HG02759 (cell line): ENCODE measurements at regions not wholly inside any gene's neighbourhood (a gene's known extent, or its start where the extent isn't known, plus 50 kb on each side); places are given as distances from the start of the nearest gene placed in this dataset.

Source experiments
- ATAC-seq: cut with Tn5 transposase; IDR thresholded peaks from one replicate; pipeline ENCODE4 v1.9.1; 2021; ENCODE audit warnings: mild to moderate bottlenecking, moderate library complexity; ENCODE audit not compliant: unreplicated experiment

DNA sequence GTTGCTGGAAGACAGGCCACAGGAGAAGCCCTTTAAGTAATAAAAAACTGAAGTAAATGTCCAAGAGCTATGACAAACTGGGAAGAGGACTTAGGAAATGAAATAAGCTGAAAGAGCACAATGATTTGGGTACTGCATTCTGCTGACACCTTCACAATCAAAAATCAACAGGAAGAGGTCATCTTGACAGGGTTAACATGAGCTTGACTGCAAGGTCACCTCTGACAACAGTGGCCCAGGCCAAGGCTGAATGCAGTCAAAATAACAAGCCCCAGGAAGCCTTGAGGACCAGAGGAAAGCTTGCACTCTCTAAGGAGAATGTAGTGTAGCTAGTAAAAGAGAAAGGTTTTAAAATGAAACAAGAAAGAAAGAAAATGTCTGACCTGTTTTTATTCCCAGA lies 179.3 kb downstream of the SEC16B start:
- ATAC-seq: no peak

DNA sequence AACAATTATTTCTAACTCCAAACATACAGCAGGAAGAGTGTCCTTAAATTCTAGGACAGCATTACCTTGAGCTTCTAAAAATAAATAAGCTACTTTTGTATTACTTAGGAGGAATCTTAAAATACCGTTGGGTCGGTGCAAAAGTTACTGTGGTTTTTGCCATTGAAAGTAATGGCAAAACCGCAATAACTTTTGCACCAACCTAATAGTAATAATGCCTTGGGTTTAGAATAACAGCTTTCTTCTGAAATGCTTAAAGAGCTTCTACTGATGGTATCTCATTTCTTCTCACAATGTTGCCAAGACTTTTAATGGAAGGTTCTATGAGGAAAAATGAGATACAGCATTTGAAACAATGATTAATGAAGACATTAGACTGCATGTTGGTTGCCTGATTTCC lies 179.9 kb downstream of the SEC16B start:
- ATAC-seq: no peak

DNA sequence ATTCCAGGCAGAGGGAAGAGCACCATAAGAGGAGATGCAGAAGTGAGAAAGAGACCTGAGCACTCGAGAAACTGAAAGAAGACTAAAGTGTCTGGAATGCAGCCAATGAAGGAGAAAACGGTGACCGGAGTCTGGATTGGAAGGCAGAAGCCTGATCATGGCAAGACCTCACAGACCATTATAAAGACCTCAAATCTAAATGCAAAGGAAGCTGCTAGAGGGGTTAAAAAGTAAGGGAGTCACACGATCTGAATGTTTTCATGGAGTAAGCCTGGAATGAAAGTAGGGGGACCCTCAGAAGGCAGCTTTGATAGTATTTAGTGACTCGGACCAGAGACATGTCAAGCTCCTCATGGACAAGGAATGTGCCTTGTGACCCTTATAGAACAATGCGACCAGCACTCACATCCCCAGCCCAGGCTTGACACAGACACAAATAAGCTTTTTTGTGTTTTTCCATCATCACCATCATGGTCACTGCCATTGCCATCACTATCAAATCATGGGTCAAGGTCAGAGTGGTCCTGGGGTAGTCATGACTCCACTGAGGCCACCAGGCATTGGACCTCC lies 183.6 kb downstream of the SEC16B start:
- no peak for ATAC-seq

DNA sequence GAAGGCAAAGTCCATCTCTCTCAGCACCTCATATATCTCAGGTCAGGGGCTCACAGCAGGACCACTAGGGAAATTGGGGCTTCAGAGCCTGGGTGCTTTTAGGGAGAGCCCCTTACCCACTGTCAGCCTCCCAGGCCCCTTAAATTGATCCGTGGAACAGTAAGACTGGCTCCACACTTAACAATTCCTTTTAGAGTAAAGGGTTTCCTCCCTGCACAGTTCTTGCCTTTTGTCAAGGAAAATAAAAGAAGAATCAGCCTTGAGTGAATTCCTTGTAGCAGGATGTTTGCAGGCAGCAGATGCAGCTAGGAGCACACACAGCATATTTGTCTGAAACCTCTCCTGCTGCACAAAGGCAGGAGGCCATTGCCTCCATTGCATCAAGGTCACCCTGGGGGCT lies 184.9 kb downstream of the SEC16B start:
- ATAC-seq: no peak

DNA sequence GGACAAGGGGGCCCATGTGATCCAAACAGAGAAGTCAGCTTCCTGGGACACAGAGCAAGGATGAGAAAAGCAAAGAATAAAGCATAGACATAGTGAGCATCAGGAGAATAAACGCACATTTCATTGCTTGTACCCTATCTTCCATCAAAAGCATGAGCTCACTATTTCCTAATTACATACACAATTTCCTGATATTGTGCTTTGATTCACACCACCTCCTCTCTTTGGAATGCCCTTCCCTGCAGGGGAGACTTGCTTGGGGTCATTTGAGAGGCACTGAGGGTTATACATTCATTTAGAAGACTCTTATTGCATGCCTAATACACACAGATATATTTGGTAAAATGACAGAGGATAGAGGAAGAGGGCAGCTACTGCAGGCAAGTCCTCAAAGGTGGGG lies 185.4 kb downstream of the SEC16B start:
- ATAC-seq: no peak

DNA sequence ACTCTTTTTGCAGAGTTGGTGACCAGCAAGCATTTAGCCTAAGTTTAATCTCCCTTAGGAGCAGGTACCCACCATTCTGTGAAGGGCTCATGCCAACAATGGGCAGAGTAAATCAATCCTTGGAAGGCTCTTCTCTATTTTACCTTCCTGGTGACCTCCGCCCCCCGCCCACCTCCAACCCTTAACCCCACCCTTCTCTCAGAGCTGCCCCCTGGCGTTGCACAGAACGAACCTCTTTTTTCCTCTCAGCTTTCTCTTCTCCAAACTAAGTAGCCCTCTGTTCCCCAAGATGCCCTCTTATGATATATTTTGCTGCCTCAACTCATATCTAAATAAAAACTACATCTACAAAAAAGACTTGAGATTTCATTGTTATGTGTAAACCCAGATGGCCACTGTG lies 186.8 kb downstream of the SEC16B start:
- no peak for ATAC-seq

DNA sequence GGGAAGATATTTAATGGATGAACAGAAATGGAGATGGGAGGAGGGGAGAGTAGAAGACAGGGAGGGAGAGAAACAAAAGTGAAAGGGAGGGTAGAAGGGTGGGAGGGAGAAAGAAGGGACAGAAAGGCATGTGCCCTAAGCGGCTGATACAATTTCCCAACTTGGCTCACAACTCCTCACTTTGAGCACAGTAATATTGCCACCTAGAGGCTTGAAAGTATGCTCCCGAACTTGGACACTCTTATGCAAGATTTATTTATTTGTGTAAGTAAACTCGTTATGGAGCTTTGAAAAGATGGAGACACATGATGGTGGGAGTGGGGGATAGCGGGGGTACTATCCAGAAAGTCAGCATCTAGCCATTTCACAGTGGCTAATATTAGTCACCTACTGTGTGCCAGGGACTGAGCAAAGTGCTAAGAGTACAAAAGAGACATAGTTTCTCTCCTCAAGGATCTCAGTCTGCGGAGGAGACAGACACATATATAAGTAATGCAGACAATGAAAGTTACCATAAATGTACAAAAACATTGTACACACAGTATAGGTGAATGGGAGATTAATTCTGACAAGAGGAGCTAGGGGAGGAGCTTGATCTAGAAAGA lies 189.7 kb downstream of the SEC16B start:
- no peak for ATAC-seq

DNA sequence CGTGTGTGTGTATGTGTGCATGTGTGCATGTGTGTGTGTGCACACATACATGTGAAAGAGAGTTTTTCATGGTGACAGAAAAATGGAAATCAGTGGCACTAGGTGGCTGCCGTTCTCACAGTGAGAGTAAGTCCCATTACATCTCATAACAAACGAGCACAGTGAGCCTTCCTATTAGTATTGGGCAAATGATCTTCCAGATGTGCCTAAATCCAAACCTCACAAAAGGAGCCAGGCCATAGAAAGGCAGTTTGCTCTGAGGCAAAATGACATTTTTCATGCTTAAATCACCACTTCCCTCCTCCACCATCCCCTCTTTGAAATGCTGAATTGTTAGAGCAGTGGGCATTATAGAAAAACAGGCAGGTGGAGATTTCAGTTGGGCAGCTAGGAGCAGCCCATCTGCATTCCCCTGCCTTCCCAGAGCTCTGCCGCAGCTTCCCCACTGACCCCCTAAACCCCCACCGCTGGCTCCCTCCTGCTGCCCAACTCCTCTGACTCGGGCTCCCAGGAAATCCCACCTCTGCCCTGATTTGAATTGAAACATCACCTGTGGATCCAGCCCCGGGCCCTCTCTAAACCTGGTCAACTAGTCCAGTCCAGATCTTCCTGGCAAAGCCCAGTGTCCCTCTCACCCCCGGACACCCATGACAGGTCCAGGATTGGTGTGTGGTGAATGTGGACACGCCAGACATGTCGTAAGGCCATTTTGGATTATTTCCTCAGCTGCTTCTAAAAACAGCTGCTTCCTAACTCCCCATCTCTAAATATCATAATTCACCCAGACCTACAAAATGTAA lies 190.5 kb downstream of the SEC16B start:
- ATAC-seq: no peak

DNA sequence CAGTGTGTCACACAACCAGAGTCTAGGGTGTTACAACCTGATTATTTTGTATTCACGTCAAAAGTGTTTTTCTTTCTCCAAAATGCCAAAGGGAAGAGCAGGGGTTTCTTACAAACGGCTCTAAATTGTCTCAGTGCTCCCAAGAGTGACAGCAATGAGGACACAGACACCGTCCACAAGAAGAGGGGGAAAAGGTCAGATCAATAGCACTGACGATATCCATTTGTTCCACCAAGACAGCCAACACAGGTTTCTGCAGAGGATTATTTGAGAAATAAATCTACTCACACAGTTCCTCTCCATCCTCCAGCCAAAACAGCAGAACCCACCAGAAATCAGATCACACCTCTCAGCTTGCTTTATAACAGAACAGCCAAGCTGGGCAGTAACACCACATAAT lies 193.9 kb downstream of the SEC16B start:
- ATAC-seq: no peak

DNA sequence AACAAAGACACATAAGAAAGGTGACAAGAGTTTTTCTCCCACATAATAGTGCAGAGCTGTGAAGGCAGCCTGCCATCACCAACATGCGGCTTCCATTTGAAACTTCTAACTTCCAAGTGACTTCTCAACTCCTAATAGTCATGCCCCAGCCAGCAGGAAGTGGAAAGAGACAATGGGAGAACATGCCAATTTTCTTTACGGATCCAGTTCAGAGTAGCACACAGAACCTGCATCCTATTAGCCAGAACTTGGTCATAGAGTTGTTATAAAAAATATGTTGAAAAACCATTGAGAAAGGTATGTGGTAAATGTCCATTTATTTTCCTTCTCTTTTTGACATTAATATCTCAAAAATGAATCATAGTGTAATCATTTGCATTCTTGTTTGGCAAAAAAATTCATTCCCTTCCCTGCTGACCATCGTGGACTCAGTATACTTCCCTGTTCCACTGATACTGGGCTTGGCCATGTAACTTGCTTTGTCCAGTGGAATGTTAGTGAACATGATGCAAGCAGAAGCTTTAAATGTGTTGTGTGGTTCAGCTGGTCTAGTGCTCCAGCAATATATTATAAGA lies 197.4 kb downstream of the SEC16B start:
- no peak for ATAC-seq

DNA sequence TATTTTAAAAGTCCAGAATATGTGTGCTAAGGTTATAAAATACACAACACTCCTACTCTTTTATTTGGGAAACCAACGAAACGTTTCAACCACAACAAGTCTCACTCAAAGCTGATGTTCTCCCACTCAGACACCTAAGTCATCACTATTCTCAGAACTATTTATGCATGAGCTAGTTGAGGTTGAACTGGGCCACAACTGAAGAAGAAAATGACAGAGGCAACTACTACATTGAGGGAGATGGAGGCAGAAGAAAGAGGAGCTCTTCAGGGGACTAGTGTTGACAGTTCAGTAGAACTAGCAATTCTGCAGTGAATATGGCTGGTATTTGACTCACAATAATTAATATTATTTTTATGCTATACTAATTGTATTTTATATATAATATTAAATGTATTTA lies 198.2 kb downstream of the SEC16B start:
- no peak for ATAC-seq

DNA sequence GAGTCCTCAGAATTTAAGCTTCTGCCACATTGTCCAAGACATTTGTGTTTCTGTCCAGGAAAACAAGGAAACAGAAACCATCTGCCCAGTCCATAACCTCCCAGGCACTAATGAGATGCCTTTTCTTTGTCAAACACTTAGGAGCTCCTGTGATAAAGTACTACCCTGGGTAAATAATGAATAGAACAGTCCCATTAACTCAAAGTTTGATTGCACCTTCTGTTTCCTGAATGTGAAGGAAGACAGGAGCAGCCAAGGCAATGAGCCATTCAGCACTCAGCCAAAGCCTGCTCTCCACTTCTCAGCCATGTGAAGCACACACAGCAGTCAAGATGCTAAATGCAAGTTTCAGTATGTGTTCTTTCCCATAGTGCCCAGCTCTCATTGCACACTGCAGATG lies 199.8 kb downstream of the SEC16B start:
- ATAC-seq: no peak

DNA sequence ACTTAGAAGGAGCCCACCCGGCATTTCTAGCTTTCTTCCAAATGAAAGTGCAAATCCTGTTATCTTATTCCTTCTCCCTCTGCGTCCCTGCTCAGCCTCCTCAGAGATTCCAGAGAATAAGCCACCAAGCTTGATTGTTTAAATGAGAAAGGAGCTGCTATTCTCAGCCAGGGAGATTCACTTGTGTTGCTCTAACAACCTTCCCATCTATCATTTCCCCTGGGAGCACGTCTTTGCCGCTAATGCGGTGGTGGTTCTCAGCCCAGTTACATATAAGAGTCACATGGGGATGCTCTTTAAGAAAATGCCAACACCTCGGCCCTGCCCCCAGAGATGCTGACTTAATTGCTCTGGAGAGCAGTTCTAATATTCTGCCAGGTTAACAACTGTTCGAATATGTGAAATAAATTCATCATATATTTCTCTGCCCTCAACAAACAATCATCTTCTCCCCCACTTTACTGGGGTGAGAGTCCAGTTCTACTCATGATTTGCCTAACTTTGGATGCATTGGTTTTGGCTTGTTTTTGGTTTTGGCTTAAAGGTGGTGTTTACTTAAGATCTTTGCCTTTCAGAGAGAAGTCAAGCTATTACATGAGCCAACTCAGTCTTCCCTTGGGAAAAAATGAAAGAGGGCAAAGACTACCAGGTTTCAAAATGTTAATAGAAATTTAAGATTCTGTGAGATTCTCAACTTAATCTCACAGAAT lies 213.9 kb downstream of the SEC16B start:
- no peak for ATAC-seq

DNA sequence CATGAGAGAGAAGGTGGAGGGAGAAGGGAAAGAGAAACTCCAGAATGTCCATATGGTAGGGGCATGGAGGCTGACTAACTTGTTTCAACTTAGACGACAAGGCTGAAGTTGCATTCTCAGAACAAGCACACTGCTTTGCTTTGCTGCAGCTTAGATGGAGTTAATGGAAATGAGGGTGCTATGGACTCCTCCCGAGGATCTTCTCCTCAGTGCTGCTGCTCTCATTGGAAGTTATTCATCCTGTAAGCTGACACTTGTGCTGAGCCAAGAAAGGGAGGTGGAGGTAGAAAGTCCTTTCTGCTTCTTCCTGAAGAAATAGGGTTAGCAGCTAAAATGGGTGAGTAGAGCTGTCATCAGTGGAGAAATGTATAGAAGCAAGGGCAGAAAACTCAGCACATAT lies 215.3 kb downstream of the SEC16B start:
- no peak for ATAC-seq

DNA sequence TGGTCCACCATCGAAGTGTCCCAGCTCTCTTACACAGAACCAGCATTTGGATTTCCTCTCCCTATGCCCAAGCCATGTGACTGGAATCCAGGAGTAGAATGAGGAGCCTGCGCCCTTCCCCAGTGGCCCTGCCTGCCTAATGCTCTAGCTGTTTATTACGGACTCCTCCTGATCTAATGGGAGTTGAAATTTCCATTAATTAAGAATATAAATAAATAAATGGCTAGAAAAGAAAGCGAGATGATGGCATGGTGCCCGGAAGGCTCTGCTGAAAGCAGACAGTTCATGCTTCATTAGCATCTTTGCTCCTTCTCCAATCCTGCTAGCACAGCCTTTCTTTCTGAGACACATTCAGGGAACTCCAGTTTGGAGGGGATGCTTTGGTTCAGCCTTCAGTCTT lies 216.2 kb downstream of the SEC16B start:
- ATAC-seq: no peak

DNA sequence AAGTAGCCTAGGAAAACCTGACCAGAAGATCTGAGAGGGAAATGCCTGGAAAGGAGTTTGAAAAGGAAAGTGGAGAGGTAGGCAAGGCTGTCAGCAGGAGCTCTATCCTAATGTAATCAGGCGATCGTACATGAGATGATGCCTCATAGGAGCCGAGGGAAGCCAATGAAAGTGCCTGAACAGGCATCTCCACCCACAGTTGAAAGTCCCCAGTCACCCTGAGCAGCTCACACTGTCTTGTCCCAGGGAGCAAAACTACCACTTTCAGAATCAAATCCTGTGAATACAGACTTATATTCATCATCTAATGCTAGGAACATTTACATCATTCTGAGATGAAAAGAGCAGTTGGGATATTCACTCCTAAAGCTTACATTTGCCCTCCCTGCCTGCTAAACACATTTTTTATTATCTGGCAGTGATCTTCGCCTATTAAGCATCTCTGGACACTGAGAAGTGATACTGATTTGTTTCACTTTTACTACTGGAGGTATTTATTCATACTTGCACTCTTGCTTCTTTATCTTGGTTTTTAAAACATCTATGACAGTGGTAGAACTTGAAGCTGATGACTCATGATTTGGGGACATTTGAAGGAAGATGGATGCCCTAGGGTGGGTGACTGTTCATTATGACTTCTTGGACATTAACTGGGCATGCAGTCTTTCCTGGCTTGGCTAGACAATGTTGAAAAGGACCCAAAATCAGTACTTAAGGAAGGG lies 221.6 kb downstream of the SEC16B start:
- no peak for ATAC-seq

DNA sequence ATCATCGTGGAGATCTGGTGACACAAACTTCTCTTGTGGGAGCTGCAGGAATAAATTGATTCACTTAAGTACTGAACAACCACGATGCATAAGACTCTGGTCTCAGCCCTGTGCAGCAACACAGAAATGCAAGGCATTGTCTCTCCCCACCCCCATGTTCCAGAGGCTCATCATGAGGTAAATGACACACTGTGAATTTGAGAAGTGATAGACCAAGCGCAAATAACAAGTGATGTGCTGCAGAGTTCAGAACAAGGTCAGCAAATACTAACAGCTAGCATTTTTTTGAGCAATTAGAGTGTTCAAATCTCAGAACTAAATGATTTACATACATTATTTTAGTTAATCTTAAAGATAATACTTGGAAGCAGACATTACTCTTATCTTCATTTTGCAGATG lies 223.7 kb downstream of the SEC16B start:
- ATAC-seq: no peak

DNA sequence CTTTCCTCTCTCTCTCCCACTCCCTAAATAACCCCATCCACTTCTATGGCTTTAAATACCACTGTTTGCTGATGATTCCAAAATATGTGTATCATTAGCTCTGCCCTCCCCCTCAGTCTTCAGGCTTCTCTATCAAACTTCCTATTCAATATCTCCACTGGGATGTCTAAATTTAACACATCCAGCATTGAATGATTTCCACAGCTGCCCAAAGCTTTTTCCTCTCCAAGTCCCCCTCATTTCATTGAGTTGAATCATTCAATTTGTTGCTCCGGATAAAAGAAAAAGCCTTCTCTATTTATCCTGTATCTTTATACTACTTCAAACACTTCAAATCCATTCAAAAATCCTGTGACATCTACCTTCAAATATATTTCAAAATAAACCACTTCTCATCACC lies 225.0 kb downstream of the SEC16B start:
- ATAC-seq: no peak

DNA sequence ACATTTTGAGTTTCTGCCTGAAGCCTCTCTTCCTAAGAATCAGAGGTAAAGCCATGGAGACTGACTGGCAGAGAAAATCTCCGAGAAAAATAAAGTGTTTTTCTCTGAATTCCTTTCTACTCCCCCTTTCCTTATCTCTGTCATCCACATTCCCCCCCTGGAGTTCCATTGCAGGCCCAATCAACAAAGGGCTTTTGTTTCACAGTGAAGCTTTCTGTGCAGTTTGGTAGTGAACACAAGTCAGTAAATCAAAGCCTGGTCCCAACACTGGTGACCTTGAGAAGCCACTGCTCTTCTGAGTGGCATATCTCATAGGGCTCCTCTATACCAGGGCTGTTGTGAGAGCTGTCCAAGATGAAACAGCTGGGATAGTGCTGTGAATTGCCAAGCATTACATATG lies 228.4 kb downstream of the SEC16B start:
- no peak for ATAC-seq

DNA sequence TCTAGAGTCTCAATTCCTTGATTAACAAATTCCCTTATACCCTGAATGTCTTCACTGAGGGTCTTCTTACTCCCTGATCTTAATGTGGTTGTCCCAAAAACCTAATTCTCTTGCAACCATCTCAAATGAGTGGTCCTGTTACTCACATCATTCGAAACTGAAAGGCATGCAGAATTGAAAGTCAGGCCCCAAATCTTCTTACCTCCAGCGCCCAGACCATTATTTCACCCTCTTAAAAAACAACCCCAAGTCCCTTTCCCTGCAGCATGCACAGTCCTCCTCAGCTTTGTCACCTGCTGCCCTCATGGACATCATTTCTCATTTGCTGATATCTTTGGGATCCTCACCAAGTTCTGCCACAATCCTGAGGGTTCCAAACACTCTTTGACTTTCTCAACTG lies 230.1 kb downstream of the SEC16B start:
- no peak for ATAC-seq

DNA sequence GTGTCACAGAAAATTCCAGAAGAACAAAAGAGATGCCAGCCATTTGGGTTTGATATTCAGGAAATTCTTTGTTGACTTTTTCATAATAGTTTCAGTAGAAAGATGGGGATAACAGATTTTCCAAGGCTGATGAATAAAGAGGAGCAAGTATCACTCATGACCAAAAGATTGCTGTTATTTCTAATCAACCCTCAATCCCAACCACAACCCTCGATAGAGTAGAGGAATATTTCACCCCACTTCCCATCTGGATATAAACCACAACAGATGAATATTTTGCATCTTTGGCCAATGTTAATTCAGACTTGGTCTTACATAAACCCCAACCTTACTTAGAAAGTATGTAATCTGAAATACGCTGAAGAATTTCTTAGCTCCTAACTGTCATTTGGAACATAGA lies 232.4 kb downstream of the SEC16B start:
- no peak for ATAC-seq
